ENCODE measurements at regions not wholly inside any gene's neighbourhood (a gene's known extent, or its start where the extent isn't known, plus 50 kb on each side); places are given as distances from the start of the nearest gene placed in this dataset.

DNA sequence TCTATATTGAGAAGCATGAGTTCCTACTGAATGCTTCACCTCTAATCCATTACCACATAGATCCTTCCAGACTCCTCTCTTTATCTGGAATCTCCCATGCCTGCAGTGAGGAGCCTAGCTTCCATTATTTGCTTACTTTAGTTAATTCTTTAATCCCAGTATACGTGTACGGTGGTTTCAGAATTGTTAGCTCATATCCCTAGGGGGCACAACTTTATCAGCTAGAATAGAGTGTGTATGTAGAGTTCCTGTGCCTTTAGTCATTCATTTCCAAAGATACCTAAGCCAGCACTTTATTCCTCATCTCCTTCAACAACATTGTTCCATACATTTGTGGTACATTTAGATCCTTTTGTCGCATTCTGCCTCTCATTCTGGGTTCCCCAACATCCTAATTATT lies 226.0 kb downstream of the TJP1 start:
- TF ChIP-seq, protein P1, sequence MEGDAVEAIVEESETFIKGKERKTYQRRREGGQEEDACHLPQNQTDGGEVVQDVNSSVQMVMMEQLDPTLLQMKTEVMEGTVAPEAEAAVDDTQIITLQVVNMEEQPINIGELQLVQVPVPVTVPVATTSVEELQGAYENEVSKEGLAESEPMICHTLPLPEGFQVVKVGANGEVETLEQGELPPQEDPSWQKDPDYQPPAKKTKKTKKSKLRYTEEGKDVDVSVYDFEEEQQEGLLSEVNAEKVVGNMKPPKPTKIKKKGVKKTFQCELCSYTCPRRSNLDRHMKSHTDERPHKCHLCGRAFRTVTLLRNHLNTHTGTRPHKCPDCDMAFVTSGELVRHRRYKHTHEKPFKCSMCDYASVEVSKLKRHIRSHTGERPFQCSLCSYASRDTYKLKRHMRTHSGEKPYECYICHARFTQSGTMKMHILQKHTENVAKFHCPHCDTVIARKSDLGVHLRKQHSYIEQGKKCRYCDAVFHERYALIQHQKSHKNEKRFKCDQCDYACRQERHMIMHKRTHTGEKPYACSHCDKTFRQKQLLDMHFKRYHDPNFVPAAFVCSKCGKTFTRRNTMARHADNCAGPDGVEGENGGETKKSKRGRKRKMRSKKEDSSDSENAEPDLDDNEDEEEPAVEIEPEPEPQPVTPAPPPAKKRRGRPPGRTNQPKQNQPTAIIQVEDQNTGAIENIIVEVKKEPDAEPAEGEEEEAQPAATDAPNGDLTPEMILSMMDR (optimal IDR thresholded peaks at IDR 0.05 in 1 of 3, IDR thresholded peaks at IDR 0.05 in 1 of 3, conservative IDR thresholded peaks at IDR 0.05 in 1 of 3; ENCODE audit: extremely low read depth in 1 of 3, insufficient read depth in 2 of 3, low read length in 3 of 3) = peak in 1 of 3 experiments; percentile 30
- no peak for TF ChIP-seq EZH2 (IDR thresholded peaks at IDR 0.05; ENCODE audit: low read length)
